ENCODE measurements at regions not wholly inside any gene's neighbourhood (a gene's known extent, or its start where the extent isn't known, plus 50 kb on each side); places are given as distances from the start of the nearest gene placed in this dataset.

- no peak for TF ChIP-seq CTCF (IDR thresholded peaks at IDR 0.05)
- TF ChIP-seq POLR2A (IDR thresholded peaks at IDR 0.05) = no peak
Measured at GRCh38 chr10:34940436-34940835, 125.3 kb upstream of the PARD3 start.
